Kasumi-1 (cell line): ENCODE measurements at regions not wholly inside any gene's neighbourhood (a gene's known extent, or its start where the extent isn't known, plus 50 kb on each side); places are given as distances from the start of the nearest gene placed in this dataset.

Experiments
- DNase-seq, 2 experiments: peaks; one replicate each; lab custom pipeline; 2025; lab: John Stamatoyannopoulos, UW

DNA sequence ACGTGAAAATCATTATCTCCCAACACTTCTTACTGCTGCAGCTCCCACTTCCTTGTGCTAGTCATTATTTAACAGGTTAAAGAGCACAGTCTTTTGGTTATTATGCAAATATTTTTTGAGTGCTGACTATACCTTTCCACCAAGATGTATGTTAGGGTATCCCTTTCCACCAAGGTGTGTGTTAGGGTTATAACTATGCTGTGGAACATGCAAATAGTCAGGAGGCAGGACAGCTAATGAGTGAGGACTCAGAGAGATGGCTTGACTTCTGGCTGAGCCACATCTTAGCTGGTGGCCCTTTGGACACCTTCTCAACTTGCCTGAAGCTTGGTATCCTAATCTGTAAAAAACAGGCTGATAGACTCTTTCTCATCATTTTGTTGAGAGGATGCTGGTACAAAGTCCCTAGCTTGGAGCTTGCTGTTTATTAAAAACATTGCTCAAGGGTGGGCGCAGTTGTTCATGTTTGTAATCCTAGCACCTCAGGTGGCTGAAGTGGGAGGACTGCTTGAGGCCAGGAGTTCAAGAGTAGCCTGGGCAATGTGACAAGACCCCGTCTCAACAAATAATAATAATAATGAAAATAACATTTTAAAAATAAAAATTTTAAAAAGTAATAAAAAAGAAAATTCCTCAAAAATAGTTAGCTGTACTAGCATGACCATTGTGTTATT lies 160.5 kb upstream of the ADAMTS9 start:
- DNase-seq: no peak

DNA sequence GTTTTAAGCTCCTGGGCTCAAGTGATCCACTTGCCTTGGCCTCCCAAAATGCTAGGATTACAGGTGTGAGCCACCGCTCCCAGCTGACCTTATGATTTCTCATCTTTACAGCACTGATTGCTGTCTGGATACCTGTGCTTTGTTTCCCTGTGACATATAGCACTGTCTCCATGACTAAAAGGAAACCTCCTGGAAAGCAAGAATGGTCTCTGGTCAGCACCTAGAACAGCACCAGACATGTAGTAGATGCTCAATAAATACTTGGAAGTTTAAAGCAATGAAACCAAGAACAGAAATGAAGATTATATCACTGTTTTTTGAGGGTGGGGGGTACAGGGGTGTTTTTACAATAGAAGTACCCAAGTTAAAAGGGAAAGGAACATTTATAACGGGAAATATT lies 156.8 kb upstream of the ADAMTS9 start:
- no peak for DNase-seq

DNA sequence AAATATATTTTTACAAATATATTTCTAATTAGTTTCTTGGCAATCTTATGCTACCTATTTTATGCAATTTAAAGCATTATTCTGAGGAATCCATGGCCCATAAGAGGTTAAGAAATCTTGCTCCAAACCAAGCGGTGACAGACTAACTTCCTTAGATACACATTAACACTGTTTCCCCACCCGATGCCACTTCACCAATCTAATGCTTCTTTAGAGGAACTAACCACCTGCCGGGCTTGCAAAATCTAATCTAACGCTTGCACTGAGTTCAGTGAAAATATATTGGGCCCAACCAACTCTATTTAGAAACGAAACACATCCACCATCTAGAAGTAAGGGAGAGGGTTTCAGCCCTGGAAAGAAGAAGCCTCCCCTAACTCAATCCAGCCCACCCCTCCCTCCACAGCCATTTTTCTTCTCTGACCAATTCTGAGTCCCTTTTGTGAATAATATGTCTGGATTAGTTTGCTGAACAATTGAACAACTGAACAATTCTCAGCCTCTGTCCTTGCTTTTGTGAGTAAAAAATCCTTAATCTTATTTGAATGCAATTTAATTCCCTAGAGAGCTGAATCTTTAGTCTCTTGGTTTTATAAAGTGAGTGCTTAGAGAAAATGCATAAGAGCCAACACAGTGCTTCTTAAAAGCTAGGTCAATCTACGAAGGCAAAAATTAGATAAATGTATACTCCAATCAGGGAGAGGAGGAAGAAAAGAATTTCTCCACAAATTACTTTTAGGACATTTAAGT lies 150.4 kb upstream of the ADAMTS9 start:
- peak; percentile 70 to 74 for DNase-seq

DNA sequence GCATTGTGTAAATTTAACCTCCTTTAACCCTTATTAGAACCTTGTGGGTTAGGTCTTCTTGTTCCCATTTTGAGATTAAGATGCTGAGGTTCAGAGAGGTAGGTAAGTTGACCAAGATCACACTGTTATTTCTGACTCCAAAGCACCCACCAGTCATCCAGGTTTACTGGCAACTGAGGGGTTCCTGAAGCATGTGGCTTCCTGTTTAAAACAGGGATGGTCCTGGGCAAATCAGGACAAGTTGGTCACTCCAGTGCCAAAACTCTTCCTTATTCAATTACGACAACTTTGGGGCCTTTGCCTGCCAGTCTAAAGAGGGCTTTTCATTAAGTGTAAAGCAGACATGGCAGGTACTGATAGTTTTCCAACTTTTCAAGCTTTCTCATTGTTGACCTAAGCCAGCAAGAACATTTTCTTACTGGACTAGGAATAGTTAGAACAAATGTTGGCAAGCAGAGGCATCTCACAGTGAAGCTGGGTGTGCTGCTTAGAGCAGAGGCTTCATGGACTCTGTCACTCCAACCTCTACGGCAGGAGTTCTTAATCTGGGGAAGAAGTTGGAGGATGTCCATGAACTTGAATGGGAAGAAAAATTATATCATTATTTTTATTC lies 149.4 kb upstream of the ADAMTS9 start:
- no peak for DNase-seq

DNA sequence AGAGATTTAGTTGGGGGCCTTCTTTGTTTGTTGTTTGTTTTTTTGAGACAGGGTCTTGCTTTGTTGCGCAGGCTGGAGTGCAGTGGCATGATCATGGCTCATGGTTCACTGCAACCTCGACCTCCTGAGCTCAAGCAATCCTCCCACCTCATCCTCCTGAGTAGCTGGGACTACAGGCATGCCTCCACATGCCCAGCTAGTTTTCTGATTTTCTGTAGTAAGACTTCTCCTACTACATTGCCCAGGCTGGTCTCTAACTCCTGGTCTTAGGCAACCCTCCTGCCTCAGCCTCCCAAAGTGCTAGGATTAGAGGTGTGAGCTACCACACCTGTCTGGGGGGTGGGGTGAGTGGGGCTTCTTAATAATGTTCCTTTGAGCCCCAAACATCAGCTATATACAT lies 148.3 kb upstream of the ADAMTS9 start:
- DNase-seq: no peak

DNA sequence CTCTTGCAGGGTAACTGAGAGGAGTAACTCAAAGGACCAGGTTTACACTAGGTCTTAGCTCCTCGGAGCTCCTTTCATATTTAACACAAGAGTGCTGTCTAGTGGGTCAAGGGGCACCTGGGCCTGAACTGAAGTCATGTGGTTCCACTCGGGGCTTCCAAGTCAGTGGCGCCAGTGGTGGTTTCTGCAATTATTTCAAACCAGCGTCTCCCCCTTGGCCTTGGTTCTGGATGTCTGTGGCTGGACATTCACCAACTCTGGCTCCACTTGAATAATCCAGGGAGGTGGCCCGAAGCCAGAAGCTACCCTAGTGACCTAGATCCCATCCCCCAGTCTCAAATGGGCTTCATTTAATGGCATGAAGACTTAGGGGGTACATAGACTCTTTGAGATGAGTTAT lies 144.3 kb upstream of the ADAMTS9 start:
- no peak for DNase-seq

DNA sequence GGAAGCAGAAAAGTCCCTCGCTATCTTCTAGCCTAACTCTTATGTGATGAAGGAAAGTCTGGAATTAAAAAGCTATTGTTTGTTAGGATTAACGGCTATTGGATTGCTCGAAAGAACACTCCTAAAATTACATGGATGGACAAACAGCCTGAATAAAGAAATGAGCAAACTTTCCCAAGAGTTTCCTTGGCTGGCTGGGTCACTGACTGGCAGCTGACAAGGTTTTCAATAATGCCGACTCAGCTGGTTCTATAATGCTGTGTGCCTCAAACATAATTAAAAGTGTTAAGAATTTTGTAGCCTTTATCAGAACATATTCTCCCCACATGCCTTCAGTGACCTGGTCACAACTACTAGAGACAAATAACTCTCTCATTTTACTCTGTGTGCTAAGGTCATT lies 142.9 kb upstream of the ADAMTS9 start:
- no peak for DNase-seq

DNA sequence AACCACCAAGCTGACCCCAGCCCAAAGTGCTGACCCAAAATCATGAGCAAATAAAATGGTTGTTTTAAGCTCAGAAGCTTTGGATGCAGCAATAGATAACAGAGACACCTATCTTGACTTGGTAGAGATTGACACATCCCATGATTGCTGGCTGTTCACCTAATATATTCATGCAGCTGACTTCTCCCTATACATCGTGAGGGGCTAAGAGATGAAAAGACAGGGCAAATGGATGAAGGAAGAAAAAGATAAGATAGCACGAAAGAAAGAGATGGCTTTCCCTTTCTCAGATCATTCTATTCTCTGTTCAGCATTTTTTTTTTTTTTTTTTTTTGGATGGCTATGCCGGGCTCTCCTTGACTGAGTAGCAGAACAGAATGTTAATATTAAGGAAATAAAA lies 141.5 kb upstream of the ADAMTS9 start:
- DNase-seq: no peak

DNA sequence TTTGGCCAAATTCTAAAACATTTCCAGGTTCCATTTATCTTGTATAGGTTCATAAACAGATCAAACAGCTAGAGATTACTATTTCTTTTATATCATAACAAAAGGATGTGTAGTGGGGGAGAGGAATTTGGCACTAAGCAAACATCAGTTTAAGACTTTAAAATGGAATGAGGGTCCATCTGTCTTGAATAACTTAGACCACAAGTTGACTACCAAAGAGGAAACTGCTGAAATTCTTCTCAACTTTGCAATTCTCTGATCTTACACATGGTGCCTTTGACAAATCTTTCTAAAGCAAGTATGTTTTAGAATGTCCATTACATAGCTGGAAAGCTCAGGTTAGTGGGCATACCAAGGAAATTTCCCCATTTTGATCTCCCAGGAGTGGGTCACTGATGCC lies 140.5 kb upstream of the ADAMTS9 start:
- DNase-seq: no peak

DNA sequence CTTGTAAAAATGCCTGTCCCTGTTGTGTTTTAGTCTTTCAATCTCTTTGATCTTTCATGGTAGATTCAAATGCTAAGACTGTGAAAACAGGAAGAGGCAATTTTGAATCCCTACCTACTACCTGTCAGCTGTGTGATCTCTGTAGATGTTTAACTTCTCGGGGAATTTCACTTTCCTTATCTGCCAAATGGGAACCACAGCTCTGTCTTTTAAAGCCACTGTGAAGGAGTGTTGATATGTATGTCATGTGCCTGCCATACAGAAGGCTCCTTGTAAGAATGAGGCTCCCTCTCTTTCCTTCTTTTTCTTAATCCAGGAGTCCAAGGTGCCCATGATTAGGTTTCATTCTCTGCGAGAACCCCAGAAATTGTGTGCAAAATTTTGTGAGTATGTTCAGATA lies 139.6 kb upstream of the ADAMTS9 start:
- no peak for DNase-seq

DNA sequence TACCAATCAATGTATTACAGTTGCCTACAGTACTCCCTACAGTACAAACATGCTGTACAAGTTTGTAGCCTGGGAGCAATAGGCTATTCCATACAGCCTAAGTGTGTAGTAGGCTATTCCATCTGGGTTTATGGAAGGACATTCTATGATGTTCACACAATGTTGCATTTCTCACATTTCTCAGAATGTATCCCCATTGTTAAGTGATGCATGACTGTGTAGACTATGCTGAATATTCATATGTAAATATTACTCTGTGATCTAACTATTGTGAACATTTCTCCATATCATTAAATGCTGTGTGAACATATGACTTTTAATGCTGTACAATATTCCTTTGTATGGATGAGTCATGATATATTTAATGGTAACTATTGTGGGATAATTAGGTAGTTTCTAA lies 139.2 kb upstream of the ADAMTS9 start:
- no peak for DNase-seq

DNA sequence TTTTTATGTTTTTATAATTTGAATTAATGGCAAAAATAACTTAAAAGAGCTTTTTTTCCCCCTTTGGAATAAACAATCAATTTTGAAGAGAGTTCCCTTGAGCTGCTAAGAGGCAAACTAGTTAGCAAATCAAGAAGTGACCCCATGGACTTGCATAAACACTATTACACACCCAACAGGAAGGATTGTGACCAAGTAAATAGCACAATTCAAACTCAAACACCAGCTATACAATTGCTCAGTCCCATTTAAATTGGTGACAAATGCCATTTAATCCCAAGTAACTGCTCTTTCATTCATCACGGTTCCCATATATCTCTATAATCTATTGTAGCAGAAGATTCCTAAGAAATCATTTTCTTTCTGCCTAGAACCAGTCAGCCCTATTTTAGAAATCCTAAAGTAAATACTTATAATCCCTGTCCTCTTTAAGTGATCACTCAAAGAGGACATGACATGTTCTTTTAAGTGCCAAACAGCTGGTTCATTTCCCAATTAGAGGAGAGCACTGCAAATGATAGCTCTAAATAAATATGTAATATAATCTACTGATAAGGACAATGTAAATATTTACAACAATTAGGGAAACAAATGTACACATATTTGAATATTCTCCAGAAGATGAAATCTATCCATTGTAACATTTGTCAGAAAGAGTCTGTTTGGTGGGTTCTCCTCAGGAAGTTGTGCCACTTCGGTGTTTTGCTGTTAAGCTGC lies 137.8 kb upstream of the ADAMTS9 start:
- no peak for DNase-seq

DNA sequence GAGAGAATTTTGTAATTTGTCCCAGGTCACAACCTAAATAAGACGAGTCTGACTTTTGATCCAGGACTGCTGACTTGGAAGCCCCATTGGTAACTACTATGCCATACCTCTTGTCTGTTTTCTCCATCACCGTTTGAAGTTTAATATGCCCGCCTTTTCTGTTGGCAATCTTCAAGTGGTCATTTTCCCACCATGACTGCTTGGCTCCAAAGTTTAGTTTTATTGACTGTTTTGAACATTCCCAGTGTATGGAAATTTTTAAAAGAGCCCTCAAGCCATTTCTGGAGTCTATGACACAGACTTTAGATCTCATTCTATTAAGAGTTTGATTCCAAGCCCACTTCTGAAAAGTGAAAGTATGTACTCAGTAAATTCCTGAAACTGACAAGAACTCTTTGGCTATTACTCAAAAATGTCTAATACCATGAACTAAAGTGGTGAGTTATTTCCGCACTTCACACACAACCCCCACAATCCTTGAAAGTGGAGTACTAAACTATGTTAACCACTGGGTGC lies 136.7 kb upstream of the ADAMTS9 start:
- no peak for DNase-seq

DNA sequence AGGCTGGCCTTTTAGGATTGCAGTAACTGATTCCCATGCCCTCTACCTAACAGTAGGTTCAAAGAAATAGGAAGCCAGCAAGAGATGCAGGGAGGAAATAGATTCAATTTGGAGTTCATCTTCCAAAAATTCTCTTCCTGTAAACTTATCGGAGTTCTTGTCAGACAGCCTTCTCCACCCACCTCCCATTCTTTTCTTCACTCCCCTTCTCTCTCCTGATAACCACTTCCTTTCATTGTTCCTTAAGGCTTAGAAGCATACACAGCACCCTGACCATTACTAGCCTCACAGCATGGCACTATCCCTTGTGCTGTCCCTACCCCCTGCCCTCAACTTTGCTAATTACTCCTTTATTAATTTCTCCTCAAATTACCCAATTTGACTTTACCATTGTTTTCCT lies 130.4 kb upstream of the ADAMTS9 start:
- DNase-seq: no peak

DNA sequence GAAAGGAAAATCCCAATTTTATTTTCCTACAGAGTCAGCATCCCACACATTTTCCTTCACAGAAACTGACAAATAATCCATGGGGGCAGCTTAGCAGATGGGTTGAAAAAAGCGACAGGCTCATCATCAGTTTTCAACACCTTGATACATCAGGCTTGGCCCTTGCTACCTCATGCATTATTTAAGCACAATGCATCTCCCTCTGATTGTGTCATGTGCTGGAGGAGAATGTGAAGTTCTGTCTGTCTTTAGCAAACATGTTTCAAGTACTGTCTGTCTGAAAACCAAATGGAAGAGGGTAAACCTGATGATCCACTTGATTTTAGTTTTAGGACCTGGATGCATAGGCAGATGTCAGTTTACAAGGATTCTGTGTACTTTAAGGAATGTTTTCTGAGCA lies 128.6 kb upstream of the ADAMTS9 start:
- no peak for DNase-seq

DNA sequence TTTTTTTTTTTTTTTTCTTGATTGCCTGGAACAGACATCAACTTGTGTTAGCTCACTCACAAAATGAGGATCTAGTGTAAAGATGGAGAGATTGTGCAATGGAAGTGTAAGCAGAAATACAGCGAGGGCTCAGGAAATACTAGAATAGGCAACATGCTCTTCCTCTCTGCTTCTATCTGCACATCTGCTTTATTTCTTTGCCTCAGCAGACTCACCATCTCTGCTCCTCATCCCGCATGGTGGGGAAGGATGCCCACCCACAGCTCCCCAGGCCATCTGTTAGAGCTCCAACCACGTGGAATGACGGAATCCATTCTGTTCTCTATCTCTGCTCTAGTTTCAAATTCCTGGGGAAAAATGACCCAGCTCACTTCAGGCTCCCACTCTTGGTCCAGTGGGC lies 128.0 kb upstream of the ADAMTS9 start:
- DNase-seq: peak; percentile 86 to 88

DNA sequence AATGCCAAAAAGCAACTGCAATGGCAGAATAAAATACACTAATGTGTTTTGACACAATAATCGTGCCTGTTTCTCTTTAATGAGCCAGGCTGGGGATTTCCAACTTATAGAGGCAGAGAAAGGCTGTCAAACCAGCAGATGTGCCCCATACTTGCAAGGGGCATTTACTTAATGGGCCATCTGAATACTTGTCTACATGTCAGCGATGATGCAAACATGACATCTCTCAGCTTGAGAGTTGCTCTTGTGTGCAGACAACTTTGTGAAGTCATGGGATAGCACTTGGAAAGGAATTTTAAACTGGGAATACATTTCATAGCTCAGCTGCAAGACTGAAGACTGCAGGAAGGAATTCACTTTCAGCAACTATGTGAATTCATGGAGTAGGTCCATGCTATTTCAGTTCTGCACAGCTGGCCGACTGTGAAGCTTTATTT lies 127.4 kb upstream of the ADAMTS9 start:
- DNase-seq: no peak

DNA sequence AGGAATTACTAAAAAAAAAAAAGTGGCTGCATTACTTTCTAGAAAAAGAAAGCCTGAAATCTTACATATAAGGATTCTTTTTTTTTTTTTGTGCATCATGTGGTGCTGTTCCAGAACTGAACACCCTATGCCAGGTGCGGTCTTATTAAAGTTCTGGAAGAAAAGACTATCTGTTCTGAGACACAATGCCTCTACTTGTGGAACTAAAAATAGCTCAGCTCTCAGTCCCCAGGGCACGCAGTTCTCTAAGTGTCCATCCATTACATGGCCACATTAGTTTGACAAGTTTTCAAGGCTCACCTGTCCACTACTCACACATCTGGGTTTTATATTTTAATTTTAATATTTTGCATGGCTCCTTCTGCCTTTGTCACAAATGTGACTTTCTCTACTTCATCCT lies 126.6 kb upstream of the ADAMTS9 start:
- DNase-seq: no peak

DNA sequence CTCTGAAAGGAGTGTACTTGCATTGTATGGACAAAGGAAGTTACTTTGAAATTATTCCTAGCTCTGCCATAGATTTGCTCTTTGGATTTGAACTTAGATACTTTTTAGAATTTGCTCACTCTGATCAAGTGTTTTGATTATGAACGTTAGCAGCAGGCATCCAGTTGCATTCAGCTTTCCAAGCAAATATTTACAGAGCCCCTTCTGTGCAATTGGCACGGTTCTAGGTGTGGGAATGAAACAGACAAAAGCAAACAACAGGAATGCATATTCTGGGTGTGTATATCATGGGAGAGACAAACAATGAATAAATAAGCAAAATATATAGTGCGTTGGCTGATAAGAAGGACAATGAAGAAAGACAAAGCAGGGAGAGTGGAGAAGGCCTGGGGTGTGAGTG lies 125.5 kb upstream of the ADAMTS9 start:
- DNase-seq: no peak

DNA sequence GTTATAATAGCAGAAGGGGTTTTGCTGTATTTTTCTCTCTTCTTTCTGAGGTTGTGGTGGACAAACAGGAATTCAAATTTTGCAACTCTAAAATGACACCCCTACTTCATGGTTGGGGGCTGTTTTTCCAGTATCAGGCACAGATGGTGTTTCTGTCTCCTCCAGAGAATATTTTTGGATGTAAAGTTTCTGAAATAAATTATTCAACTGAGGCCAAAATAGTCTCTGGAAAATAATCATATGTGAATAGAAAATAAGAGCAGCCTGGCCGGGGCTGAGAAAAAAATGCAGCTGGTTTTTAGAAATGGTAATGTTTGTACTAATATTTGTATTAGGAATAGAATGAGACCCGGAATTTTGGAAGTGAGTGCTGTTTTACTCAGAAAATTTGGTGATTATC lies 121.3 kb upstream of the ADAMTS9 start:
- DNase-seq: no peak

DNA sequence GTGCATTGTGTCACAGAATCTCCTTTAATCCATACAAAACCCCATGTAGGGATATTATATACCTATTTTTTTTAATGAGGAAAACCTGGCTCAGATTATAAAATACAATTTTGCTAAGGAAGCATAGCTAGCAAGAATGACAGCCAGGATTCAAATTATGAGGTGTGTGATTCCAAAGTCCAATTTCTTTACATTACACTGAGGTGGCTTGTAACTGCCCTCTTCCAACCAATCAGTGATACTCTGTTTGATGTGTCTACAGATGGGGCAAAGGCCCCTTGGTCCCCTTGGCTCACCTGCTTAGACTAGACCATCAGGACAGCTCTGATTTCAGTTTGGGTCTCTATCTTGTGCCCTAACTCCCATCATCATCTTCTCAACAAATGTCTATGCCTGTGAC lies 120.3 kb upstream of the ADAMTS9 start:
- no peak for DNase-seq
